ENCODE measurements at regions not wholly inside any gene's neighbourhood (a gene's known extent, or its start where the extent isn't known, plus 50 kb on each side); places are given as distances from the start of the nearest gene placed in this dataset.
"Not testable (repeated sequence)": the region's sequence is repeated elsewhere in the genome, so short reads cannot be mapped to it uniquely, and the experiment has no call there.

- no peak for DNase-seq (ENCODE audit: low spot score)
Observed at GRCh38 chr6:9697263-9697931, 717.5 kb downstream of the TFAP2A start.

- no peak for DNase-seq (ENCODE audit: low spot score)
Observed at GRCh38 chr6:9690388-9690787, 724.5 kb downstream of the TFAP2A start.

DNA sequence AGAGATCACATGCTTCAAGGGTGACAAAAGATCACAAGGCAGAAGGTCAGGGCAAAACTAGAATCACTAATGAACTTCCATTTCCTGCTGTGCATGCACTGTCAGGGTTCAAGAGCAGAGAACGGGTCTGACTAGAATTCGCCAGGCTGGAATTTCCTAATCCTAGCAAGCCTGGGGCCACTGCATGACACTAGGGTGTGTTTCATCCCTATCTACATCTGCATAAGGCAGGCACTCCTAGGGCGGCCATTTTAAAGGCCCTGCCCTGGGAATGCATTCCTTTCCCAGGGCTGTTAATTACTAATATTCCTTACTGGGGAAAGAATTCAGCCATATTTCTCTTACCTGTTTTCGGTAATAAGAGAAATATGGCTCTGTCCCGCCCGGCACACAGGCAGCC is 734.1 kb downstream of the TFAP2A start:
- DNase-seq (ENCODE audit: low spot score): not testable (repeated sequence)

DNA sequence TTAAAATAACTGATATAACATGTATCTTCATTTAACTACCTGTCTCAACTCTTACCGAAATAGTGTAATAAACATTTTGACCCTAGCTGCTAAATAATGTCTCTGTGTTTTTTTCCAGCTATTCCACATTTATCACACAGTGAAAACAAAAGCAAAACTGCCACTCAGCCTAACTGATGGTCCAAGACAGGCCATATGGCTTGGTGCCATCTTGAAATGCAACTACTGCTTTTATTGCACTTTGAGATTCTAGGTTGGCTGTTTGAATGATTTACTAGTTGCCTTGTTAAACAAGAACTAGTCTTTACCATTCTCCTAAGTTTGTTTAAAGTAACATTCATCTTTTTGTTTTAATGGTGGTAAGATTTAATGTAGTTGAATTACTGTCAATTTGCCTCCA is 739.8 kb downstream of the TFAP2A start:
- no peak for DNase-seq (ENCODE audit: low spot score)

GRCh38 chr6:9659848-9660247 is 755.0 kb downstream of the TFAP2A start:
- DNase-seq (ENCODE audit: low spot score): no peak

GRCh38 chr6:9657994-9658393 is 756.9 kb downstream of the TFAP2A start:
- no peak for DNase-seq (ENCODE audit: low spot score)

DNA sequence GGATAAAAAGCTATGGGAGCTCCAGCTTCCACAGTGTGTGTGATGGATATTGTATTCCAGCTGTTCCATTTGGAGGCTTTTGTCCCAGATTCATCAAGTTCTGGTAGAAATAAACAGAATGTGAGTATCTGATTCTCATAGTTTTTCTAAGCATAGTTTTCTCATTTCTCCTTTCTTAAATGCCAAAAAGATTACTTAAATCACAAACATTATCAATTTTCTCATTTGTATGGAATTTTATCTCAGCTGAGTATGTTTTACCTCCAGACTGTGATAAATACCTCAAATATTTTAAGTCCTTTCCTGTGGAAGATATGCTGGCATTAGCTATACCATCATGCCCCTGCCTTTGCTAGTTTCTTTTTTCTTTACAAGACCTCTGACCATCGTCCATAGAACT is 767.3 kb downstream of the TFAP2A start:
- no peak for DNase-seq (ENCODE audit: low spot score)

GRCh38 chr6:9647071-9647445 is 767.8 kb downstream of the TFAP2A start:
- no peak for DNase-seq (ENCODE audit: low spot score)

- no peak for DNase-seq (ENCODE audit: low spot score)
Observed at GRCh38 chr6:9646342-9647070, 768.4 kb downstream of the TFAP2A start.

GRCh38 chr6:9638861-9639260 is 776.0 kb downstream of the TFAP2A start:
- no peak for DNase-seq (ENCODE audit: low spot score)

DNA sequence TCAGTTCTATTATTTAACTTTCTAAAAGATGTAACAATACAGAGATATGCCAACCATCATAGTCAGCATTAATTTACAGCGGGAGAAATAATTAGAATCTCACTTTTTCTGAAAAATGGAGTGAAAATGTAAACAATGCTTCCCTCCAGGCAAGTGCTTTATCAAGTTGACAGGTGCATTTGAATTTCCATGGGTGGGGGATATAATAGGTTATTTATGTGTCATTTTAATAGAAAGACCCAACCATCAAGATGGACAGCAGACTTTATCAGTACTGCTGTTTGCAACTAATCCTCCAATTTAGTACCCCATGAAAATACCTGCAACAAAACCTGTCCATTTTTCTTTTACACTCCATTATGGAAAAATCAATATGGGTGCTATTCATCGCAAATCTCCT is 780.1 kb downstream of the TFAP2A start:
- DNase-seq (ENCODE audit: low spot score): no peak

- DNase-seq (ENCODE audit: low spot score): no peak
Observed at GRCh38 chr6:9632026-9632425, 782.8 kb downstream of the TFAP2A start.

DNA sequence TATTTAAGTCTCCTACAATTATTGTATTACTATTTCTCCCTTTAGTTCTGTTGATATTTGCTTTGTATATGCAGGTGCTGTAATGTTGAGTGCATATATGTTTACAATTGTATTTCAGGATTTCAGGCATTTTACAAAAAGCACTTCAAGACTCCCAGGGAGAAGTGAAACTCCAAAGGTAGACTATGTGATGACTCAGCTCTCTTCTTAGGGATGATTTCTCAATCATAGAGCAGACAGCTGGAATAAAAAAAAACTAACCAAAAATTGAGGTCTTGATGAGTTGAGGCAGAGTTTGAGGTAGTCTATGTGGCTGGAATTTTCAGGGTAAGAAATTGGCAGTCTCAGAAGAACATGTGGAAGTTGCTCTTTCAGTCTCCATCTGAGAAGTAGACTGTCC is 786.1 kb downstream of the TFAP2A start:
- no peak for DNase-seq (ENCODE audit: low spot score)

DNA sequence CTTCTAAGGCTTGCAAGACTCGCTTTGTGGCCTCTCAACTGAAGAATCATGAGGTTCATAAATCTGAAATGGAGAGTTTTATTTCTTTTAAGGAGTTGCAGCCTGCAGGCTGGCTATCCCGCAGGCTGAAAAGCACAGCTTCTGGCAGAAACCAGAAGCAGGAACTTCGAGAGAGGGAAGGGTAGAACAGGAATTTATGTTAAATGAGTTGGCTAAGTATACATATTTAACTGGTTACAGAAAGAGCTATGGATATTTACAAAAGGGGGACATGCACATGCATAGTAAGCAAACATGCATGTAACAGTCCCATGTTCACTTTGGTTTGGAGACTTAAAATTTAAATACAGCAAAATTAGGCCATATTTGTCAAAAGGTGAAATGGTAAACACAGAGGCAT is 787.0 kb downstream of the TFAP2A start:
- DNase-seq (ENCODE audit: low spot score): no peak

DNA sequence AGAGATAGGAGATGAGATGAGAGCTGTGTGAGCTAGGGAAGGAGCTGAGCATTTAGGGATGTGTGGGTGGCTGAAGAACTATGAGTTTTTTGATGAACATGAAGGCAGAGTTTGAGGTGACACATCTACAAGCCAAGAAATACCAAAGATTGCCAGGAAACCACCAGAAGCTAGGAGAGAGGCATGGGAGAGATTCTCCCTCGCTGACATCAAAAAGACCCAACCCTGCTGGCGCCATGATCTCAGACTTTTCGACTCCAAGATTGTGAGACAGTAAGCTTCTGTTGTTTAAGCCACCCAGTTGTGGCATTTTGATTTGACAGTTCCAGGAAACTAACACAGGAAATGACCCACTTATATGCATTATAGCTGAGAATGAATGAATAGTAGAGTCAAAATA is 790.9 kb downstream of the TFAP2A start:
- no peak for DNase-seq (ENCODE audit: low spot score)

GRCh38 chr6:9623228-9623832 is 791.5 kb downstream of the TFAP2A start:
- no peak for DNase-seq (ENCODE audit: low spot score)

GRCh38 chr6:9621276-9621675 is 793.6 kb downstream of the TFAP2A start:
- no peak for DNase-seq (ENCODE audit: low spot score)

GRCh38 chr6:9620687-9621086 is 794.2 kb downstream of the TFAP2A start:
- no peak for DNase-seq (ENCODE audit: low spot score)

DNA sequence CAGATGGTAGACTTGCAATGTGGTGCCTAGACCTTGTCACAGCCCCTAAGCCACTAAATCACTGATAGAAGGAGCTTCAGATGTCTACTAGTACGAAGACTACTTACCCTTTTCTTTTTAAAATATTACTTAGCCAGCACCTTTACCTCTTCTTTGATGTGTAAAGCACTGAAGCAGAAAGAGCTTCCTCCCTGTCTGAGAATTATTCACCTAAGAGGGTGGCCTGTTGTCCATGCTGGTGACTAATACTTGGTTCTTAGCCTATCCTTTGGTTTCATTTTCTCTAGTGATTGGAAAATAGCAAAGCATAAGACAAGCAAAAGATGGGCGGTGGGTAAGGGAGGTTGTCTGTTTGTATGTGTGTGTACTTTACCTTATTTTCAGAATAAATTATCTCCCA is 794.6 kb downstream of the TFAP2A start:
- no peak for DNase-seq (ENCODE audit: low spot score)

GRCh38 chr6:9614778-9615177 is 800.1 kb downstream of the TFAP2A start:
- DNase-seq (ENCODE audit: low spot score): no peak

DNA sequence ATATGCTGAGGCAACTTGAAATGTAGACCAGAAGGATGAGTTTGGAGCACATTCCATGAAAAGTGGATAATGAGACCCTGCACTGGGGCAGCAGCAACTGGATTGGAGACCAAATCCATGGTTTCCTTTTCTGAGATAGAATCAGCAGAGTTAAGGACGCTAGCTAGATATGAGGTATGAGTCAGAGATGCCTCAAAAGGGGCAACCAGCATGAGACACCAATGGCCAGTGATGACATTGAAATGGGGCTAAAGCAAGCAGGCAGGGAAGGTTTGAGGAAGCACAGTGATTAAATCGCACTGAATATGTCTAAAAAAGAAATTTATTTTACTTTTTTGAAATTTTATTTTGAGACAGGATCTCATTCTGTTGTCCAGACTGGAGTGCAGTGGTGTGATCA is 802.4 kb downstream of the TFAP2A start:
- DNase-seq (ENCODE audit: low spot score): no peak

DNA sequence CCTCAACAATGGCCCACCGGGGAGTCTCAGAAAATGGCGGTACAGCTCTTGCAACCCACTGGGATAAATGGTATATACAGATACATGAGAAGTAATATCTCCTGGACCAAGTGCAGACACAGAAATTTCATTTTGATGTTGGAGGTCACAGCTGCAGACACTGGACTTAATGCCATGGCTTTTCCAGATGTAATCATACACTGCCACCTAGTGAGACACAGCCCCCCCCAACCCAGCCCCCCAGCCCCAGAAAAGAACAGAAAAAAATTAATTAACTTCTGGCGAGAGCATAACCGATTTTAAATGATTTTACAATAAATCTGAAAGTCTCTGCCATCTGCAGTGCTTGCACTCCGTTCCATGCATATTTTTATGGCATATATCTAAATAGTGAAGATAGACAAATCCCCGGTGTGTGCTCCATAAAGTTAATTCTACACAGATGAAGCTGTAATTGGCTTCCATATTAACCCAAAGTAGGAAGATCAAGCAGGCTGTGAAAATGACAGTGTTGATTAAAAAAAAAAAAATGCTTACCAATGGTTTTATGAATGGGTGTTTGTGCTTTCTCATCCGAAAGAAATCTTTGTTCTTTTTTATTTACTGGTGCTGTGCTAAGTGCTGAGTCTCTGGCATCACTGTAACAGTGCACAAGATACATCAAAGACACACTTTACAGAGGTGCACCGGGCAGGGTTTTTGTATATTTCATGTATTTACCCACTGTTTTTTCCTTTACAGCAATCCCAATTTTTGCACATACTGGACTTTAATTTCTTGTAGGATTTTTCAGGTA is 804.1 kb downstream of the TFAP2A start:
- DNase-seq (ENCODE audit: low spot score): no peak

Measured in germinal center (tissue), 1 donor.